ENCODE measurements at regions not wholly inside any gene's neighbourhood (a gene's known extent, or its start where the extent isn't known, plus 50 kb on each side); places are given as distances from the start of the nearest gene placed in this dataset.

DNA sequence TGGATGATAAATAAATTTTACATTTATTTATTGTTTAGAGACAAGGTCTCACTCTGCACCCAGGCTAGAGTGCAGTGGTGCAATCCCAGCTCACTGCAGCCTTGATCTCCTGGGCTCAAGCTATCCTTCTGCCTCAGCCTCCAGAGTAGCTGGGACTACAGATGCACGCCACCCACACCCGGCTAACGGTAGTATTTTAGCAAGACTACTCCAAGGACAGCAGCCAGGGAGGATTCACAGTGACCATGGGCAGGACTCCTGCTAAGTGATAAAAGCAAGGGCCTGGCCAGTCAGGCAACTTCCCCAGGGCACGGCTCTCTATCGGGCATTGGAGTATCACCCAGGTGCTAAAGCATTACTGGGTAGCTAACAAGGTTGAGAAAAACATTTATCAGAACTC lies 55.4 kb downstream of the ARL6IP4 start:
- no peak for DNase-seq
- no peaks in the 10 kb centered on the region for H3K79me2 ChIP-seq (ENCODE audit: low read depth)
- no peaks in the 10 kb centered on the region for H3F3A ChIP-seq (ENCODE audit: insufficient read depth, low read depth)
- no TSS peak for BruUV-seq (replicated peaks)
- no peaks in the 10 kb centered on the region for H3K27me3 ChIP-seq (ENCODE audit: insufficient read depth, low read depth)
- TF ChIP-seq, protein P1, sequence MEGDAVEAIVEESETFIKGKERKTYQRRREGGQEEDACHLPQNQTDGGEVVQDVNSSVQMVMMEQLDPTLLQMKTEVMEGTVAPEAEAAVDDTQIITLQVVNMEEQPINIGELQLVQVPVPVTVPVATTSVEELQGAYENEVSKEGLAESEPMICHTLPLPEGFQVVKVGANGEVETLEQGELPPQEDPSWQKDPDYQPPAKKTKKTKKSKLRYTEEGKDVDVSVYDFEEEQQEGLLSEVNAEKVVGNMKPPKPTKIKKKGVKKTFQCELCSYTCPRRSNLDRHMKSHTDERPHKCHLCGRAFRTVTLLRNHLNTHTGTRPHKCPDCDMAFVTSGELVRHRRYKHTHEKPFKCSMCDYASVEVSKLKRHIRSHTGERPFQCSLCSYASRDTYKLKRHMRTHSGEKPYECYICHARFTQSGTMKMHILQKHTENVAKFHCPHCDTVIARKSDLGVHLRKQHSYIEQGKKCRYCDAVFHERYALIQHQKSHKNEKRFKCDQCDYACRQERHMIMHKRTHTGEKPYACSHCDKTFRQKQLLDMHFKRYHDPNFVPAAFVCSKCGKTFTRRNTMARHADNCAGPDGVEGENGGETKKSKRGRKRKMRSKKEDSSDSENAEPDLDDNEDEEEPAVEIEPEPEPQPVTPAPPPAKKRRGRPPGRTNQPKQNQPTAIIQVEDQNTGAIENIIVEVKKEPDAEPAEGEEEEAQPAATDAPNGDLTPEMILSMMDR (conservative IDR thresholded peaks at IDR 0.05) = no peak
- no peak for TF ChIP-seq EZH2 (IDR thresholded peaks at IDR 0.05; ENCODE audit: low read depth)
- no peak overlapping the region for H3K4me2 ChIP-seq
- H3K9me2 ChIP-seq (ENCODE audit: insufficient read depth) = no peaks in the 10 kb centered on the region
- no peaks in the 10 kb centered on the region for H3K9me3 ChIP-seq (ENCODE audit: insufficient read depth, low read depth)
- no peak overlapping the region for H3K4me3 ChIP-seq
- CTCF ChIA-PET = no interaction called here
- no peak overlapping the region for H3K27ac ChIP-seq
- no peak overlapping the region for H2AFZ ChIP-seq
- H4K20me1 ChIP-seq (ENCODE audit: insufficient read depth) = no peaks in the 10 kb centered on the region
- intact Hi-C loops (cut with micrococcal nuclease; ENCODE audit: unreplicated experiment) = no loop called here
- POLR2A ChIA-PET (ENCODE audit: unreplicated experiment) = interaction anchor here (0.6 kb wide), 1 partner anchor 15 kb away, joined by 5 read pairs; no protein-coding TSS in a partner anchor
- no peaks in the 10 kb centered on the region for H3K36me3 ChIP-seq (ENCODE audit: low read depth)
- no peaks in the 10 kb centered on the region for H3K4me1 ChIP-seq (replicated peaks; ENCODE audit: insufficient read depth)

DNA sequence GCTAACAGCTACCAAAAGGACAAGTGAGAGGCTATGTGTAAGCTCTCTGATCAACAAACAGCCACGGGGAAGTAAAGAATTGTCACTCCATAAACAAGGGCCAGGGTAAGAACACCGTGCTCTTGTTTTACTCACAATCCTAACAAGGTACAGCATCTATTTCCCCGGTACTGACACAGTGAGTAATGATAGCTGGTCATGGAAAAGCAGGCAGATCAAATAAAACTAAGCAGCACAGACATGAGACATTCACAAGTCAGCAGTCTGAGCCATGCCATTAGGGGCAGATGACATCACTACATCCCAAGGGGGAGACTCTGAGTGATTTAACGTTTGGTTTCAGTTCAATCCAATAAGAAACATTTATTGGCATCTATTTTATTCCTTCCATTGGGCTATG lies 54.4 kb downstream of the ARL6IP4 start:
- Histone ChIP-seq H3F3A (ENCODE audit: insufficient read depth, low read depth) (no peaks in the 10 kb centered on the region), H3K4me2 (no peak overlapping the region), H3K9me3 (ENCODE audit: insufficient read depth, low read depth) (no peaks in the 10 kb centered on the region), H3K27ac (no peak overlapping the region), H3K79me2 (ENCODE audit: low read depth) (no peaks in the 10 kb centered on the region), H3K36me3 (ENCODE audit: low read depth) (no peaks in the 10 kb centered on the region), H3K27me3 (ENCODE audit: insufficient read depth, low read depth) (no peaks in the 10 kb centered on the region), H3K4me3 (no peak overlapping the region), H3K9me2 (ENCODE audit: insufficient read depth) (no peaks in the 10 kb centered on the region), H3K4me1 (replicated peaks; ENCODE audit: insufficient read depth) (no peaks in the 10 kb centered on the region), H2AFZ (no peak overlapping the region), H4K20me1 (ENCODE audit: insufficient read depth) (no peaks in the 10 kb centered on the region)
- intact Hi-C loops (cut with micrococcal nuclease; ENCODE audit: unreplicated experiment) = no loop called here
- CTCF ChIA-PET = interaction anchor here (0.5 kb wide), 1 partner anchor 160 kb away, joined by 3 read pairs; no protein-coding TSS in a partner anchor
- no TSS peak for BruUV-seq (replicated peaks)
- TF ChIP-seq, protein P1 (conservative IDR thresholded peaks at IDR 0.05) = no peak
- no peak for TF ChIP-seq EZH2 (IDR thresholded peaks at IDR 0.05; ENCODE audit: low read depth)
- POLR2A ChIA-PET (ENCODE audit: unreplicated experiment) = no interaction called here
- no peak for DNase-seq

DNA sequence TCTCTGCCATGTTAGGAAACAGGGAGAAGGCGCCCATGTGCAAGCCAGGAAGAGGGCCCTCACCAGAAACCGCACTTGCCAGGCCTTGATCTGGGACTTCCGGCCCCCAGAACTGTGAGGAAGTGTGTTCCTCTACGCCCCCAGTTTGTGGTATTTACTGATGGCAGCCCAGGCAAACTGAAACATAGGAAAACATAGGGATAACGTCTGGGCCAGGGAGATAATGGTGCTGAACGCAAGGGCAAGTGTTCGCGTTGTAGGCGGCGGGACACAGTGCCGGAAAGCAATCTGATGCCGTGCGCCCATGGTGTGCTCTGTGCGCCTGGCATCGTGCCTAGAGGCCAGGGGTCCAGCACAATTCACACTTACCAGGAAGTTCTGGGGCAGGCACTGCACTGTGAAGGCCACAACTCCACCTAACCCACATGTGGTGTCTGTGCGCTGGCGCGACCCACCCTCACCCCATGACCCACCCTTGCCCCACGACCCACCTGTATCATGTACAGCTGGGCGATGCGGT lies 53.6 kb downstream of the ARL6IP4 start:
- H3K9me3 ChIP-seq (ENCODE audit: insufficient read depth, low read depth) = no peaks in the 10 kb centered on the region
- BruUV-seq (replicated peaks) = no TSS peak
- H3F3A ChIP-seq (ENCODE audit: insufficient read depth, low read depth) = no peaks in the 10 kb centered on the region
- no peaks in the 10 kb centered on the region for H3K36me3 ChIP-seq (ENCODE audit: low read depth)
- no peak for DNase-seq
- H3K9me2 ChIP-seq (ENCODE audit: insufficient read depth) = no peaks in the 10 kb centered on the region
- no peak overlapping the region for H3K27ac ChIP-seq
- H3K79me2 ChIP-seq (ENCODE audit: low read depth) = no peaks in the 10 kb centered on the region
- H2AFZ ChIP-seq = no peak overlapping the region
- no peaks in the 10 kb centered on the region for H3K4me1 ChIP-seq (replicated peaks; ENCODE audit: insufficient read depth)
- intact Hi-C loops (cut with micrococcal nuclease; ENCODE audit: unreplicated experiment) = no loop called here
- H3K4me2 ChIP-seq = no peak overlapping the region
- no peaks in the 10 kb centered on the region for H4K20me1 ChIP-seq (ENCODE audit: insufficient read depth)
- POLR2A ChIA-PET (ENCODE audit: unreplicated experiment) = no interaction called here
- H3K4me3 ChIP-seq = no peak overlapping the region
- CTCF ChIA-PET = interaction anchor here (0.5 kb wide), 1 partner anchor 161 kb away, joined by 3 read pairs; no protein-coding TSS in a partner anchor
- no peaks in the 10 kb centered on the region for H3K27me3 ChIP-seq (ENCODE audit: insufficient read depth, low read depth)
- no peak for TF ChIP-seq EZH2 (IDR thresholded peaks at IDR 0.05; ENCODE audit: low read depth)
- TF ChIP-seq, protein P1 (conservative IDR thresholded peaks at IDR 0.05) = no peak
